HG02885 (cell line): ENCODE measurements at regions not wholly inside any gene's neighbourhood (a gene's known extent, or its start where the extent isn't known, plus 50 kb on each side); places are given as distances from the start of the nearest gene placed in this dataset.

Experiments
- ATAC-seq: cut with Tn5 transposase; IDR thresholded peaks from one replicate; pipeline ENCODE4 v1.9.1; 2021; ENCODE audit warnings: mild to moderate bottlenecking; ENCODE audit not compliant: unreplicated experiment, poor library complexity

DNA sequence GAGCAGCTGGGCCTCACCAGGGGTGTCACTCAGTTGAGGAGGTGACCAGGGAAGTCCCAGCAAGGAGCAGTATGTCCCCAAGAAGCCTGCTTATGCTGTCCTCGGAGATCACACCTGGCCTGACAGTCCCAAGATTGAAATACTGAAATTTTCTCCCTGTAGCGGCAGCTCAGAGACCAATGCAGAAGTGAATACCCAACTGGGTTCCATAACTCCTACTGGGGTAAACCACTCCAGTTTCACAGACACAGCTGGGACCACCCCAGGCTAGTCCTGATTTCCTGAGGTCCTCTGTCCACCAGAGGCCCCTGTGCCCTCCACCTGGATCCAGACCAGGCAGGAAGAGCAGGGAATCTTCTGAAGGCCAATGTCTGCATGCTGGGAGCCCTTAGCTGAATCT lies 298.1 kb downstream of the ZEB1 start:
- ATAC-seq: peak; percentile 44

DNA sequence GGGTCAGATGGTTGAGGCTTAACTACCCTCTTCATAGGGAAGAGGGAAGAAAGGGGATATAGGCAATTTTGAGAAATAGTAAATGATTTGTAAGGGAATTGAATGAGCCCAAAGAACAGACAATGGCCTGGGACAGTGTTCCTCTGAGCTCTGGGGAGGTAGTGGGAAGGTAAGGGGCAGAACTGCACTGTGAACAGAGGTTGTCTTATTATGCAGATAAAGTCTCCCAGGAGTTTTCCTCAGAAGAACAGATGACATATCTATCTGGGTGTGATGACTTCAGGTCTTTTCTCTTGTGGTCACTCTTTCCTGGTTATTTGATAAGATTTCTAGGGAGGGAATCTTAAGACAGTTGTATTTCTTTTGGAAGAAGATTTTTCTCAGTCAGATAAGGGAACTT lies 296.1 kb downstream of the ZEB1 start:
- no peak for ATAC-seq

- no peak for ATAC-seq
These were observed 295.6 kb downstream of the ZEB1 start for GRCh38 chr10:31614611-31615010.

- no peak for ATAC-seq
These were observed 293.1 kb downstream of the ZEB1 start for GRCh38 chr10:31612082-31612481.

DNA sequence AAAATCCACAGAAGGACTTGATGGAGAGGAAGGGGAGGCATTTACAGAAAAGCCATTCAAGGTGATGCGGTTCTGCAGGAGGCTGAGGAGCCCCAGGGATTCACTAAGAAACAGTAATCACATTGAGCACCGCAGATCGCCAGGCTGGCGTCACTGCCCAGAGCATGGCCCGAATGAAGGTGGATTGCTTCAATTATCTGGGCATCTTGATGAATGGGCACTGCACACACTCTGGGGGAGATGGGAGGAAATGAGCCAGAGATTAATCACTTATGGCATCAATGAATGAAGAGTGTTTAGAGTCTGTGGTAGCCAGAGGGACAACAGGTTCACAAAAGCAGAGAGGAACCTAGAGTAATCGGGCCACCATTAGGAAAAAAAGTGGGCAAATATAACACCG lies 292.1 kb downstream of the ZEB1 start:
- ATAC-seq: no peak

DNA sequence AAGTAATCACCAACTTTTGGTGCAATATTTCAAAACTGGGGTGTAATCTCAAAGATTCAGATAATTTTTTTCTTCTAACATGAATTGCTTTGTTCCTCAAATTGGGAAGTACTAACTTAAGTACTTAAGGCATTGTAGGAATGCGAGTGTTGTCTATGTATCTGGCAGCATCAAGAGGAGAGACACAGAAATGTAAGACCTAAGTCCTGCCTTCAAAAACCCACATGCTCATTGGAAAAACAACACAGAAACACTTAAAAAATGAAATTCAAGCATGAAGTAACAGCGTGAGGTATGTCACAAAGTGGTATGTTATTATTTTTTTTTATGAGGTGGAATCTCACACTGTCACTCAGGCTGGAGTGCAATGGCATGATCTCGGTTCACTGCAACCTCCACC lies 288.5 kb downstream of the ZEB1 start:
- no peak for ATAC-seq

- no peak for ATAC-seq
These were observed 287.8 kb downstream of the ZEB1 start for GRCh38 chr10:31606841-31607240.

- no peak for ATAC-seq
These were observed 287.0 kb downstream of the ZEB1 start for GRCh38 chr10:31605861-31606525.

GRCh38 chr10:31605426-31605825 lies 286.4 kb downstream of the ZEB1 start:
- ATAC-seq: no peak

GRCh38 chr10:31604646-31605170 lies 285.7 kb downstream of the ZEB1 start:
- no peak for ATAC-seq

GRCh38 chr10:31604096-31604495 lies 285.1 kb downstream of the ZEB1 start:
- ATAC-seq: no peak

DNA sequence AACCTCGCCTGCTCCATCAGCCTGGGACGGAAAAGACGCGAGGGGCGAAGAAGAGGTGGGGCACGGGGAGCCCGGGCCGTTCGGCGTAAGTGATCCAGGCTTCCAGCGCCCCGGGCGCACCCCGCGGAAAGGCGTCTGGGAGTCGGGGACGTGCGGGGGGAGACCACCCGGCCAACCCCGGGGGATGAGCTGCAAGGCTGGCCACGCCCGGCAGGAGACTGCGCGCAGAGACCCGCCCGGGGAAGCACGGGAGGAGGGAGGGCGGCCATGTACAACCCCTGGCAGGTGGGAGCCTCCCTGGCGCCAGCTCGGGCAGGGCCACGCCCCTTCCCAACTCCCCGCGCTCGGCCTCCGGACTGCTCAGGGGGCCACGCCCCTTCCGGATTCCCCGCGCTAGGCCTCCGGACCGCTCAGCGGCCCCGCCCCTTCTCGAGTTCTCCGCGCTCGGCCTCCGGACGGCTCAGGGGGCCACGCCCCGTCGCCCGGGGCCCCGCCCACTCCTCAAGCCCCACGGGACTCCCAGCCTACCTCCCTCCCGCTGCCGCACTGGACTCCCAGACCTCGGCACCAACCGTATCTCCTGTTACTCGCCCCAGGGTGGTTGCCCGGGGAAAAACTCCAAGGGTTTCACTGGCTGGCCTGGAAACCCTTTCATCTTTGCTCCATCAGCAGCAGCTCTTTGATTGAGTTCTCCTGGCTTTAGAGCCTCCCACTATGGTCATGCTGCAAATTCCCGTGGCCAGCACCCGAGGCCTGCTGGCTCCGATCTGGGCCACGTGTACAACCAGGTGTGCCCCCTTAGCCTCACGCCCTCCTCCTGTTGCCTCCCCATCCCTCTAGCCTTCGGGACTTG lies 284.4 kb downstream of the ZEB1 start:
- peak; percentile 97 for ATAC-seq

- no peak for ATAC-seq
These were observed 283.7 kb downstream of the ZEB1 start for GRCh38 chr10:31602541-31603234.

DNA sequence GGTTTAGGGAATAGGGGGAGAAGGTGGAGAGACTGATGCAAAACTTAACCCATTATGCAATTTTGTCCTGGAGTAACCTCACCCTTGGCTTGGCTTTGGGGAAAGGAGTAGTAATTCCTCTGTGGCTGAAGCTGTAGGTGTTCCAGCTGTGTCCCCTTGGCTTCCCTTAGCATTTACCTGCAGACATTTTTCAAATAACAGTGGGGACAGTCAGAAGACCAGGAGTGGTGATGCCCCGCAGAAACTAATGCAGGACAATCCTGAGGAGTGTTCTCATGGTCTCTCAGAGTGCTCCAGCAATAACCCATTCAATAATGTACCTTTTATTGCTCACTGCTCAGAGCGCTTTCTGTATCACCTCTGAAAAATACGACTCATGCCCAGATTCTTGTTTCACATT lies 282.1 kb downstream of the ZEB1 start:
- ATAC-seq: no peak

DNA sequence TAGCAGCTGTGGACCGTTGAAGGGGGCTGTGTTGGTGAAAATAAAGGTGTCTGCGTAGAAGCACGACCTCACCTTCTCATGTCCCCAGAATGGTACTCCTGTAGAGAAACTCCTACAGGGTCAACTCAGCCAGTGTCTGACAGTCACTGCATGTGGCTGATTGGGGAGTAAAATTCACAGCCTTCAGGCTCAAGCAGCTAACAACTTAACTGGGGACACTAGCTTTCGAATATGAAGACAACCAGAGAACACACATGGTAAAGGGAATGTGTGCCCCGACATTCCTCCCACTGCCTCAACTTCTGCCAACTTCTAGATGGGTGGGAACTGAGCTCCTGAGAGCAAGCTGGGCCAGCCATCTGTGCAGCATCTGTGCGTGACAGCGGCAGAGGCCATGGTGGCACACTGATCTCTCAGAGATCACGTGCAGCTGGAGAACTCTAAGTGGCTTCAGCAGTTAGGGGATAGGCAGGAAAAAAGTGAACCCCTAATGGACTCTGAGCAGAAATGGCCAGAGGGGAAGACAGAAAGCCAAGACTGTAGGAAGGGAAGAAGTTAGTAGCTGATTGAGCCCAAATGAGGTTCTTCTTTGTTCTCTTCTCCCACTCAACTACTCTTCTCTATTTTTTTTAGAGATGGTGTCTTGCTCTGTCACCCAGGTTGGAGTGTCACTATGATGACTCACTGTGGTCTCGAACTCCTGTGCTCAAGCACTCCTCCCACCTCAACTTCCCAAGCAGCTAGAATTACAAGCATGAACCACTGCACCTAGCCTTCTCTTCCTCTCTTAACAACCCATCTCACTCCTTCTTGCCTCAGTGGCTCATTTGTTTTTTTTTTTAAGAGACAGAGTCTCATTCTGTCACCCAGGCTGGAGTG lies 280.8 kb downstream of the ZEB1 start:
- no peak for ATAC-seq

GRCh38 chr10:31596765-31597164 lies 277.7 kb downstream of the ZEB1 start:
- ATAC-seq: no peak

- ATAC-seq: no peak
These were observed 277.0 kb downstream of the ZEB1 start for GRCh38 chr10:31595992-31596391.

DNA sequence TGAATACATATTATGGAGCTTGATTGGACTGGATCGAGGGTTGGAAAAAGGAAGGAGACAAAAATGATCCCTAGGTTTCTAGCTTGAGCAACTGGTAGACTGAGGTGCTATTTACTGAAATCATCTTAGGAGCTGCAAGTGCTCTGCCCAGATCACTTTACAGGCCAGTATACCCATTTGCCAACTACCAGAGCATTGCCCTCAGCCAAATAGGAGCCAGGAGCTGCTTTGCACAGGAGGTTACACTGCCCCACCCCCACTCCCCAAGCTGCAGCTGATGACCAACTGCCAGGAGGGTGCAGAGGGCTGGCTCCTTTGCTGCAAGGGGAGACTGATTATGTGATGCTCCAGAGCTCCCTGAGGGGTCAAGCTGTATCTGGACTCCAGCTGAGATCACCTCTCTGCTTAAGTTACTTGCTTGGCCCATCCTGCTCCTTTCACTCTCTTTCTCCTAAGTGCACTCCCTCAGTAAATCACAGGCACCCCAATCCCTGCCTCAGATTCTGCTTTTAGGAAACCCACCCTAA lies 275.4 kb downstream of the ZEB1 start:
- ATAC-seq: no peak

- no peak for ATAC-seq
These were observed 274.1 kb downstream of the ZEB1 start for GRCh38 chr10:31593124-31593523.

DNA sequence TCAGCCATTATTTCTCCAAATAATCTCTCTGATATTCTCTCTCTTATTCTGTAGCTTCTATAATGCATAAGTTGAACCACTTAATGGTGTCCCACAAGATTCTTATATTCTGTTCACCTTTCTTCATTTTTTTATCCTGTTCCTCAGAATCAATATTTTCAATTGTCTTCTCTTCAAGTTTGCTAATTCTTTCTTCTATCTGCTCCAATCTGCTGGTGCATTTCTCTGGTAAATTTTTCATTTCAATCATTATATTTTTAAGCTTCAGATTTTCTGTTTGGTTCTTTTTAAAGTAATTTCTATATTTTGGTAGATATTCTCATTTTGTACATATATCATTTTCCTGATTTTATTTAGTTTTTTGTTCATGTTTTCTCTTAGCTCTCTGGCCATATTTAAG lies 272.6 kb downstream of the ZEB1 start:
- ATAC-seq: no peak
